ENCODE measurements at regions not wholly inside any gene's neighbourhood (a gene's known extent, or its start where the extent isn't known, plus 50 kb on each side); places are given as distances from the start of the nearest gene placed in this dataset.

DNA sequence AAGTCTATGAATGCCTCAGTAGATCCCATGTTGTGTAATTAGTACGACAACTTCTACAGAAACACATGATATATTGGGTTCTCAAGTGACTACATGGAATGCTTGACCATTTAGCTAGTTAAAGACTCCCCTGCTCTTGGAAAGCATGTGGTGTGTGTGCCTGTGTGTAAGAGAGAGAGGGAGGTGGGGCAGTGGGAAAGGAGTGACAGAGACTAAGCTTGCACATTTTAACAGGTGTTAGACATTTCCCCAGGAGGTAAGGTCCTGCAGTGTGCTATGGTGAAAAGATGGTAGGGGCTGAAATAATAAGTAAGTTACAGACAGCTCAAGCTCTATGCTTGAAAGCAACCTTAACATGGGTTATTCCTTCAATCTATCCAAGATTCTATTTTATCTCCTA lies 241.7 kb upstream of the GHITM start:
- TF ChIP-seq, protein P1, sequence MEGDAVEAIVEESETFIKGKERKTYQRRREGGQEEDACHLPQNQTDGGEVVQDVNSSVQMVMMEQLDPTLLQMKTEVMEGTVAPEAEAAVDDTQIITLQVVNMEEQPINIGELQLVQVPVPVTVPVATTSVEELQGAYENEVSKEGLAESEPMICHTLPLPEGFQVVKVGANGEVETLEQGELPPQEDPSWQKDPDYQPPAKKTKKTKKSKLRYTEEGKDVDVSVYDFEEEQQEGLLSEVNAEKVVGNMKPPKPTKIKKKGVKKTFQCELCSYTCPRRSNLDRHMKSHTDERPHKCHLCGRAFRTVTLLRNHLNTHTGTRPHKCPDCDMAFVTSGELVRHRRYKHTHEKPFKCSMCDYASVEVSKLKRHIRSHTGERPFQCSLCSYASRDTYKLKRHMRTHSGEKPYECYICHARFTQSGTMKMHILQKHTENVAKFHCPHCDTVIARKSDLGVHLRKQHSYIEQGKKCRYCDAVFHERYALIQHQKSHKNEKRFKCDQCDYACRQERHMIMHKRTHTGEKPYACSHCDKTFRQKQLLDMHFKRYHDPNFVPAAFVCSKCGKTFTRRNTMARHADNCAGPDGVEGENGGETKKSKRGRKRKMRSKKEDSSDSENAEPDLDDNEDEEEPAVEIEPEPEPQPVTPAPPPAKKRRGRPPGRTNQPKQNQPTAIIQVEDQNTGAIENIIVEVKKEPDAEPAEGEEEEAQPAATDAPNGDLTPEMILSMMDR (IDR thresholded peaks at IDR 0.05), result no peak
- TF ChIP-seq POLR2A (IDR thresholded peaks at IDR 0.05), result no peak
- TF ChIP-seq EP300 (IDR thresholded peaks at IDR 0.05), result no peak
